Heart right ventricle (tissue), 16 donors: ENCODE measurements at regions not wholly inside any gene's neighbourhood (a gene's known extent, or its start where the extent isn't known, plus 50 kb on each side); places are given as distances from the start of the nearest gene placed in this dataset.

Experiments used
- ATAC-seq, 8 donors: fragments of 200-7000 bp; cut with Tn5 transposase; one replicate each; pipeline ENCODE4 v1.9.1; 2020; ENCODE audit warnings: mild to moderate bottlenecking in 8 of 8, moderate library complexity in 8 of 8, moderate number of reproducible peaks in 1 of 8
- DNase-seq, 2 donors: peaks; one replicate each; pipeline ENCODE4 v3.0.0-alpha.2; 2020
- H3K27ac ChIP-seq, 10 donors: fragments of 200-600 bp; sonication (generic) in 2 of 10; one replicate each; pipeline versions ENCODE4 v1.5.0 to v1.8.0; 2020 to 2022; ENCODE audit warnings: mild to moderate bottlenecking in 3 of 10
- H3K27me3 ChIP-seq, 7 donors: fragments of 200-600 bp; one replicate each; pipeline ENCODE4 v1.8.0; 2021 to 2022; ENCODE audit warnings: mild to moderate bottlenecking in 2 of 7
- H3K36me3 ChIP-seq, 9 donors: fragments of 200-600 bp; sonication (generic) in 1 of 9; one replicate each; pipeline versions ENCODE4 v1.5.0 to v1.8.0; 2020 to 2022; ENCODE audit warnings: mild to moderate bottlenecking in 2 of 9
- H3K4me1 ChIP-seq, 9 donors: fragments of 200-600 bp; sonication (generic) in 1 of 9; one replicate each; pipeline versions ENCODE4 v1.5.0 to v1.8.0; 2020 to 2022; ENCODE audit warnings: mild to moderate bottlenecking in 4 of 9
- H3K4me3 ChIP-seq, 10 donors: fragments of 200-600 bp; sonication (generic) in 2 of 10; one replicate each; pipeline versions ENCODE4 v1.5.0 to v1.8.0; 2020 to 2022; ENCODE audit warnings: mild to moderate bottlenecking in 7 of 10, moderate library complexity in 2 of 10
- H3K9me3 ChIP-seq, 11 donors: fragments of 200-600 bp in 10 of 11; sonication (generic) in 2 of 11; one replicate each; pipeline versions ENCODE4 v1.5.0 to v1.8.0; 2013 to 2022; ENCODE audit warnings: mild to moderate bottlenecking in 2 of 11, control low read depth in 1 of 11, moderate library complexity in 1 of 11
- CTCF ChIP-seq, 9 donors: fragments of 200-600 bp; sonication (generic) in 2 of 9; IDR thresholded peaks; one replicate each; pipeline versions ENCODE4 v1.5.0 to v1.8.0; 2021 to 2022; ENCODE audit warnings: antibody characterized with exemption in 9 of 9, mild to moderate bottlenecking in 5 of 9, moderate library complexity in 1 of 9
- WGBS, 2 donors: extraction: QIAGEN DNeasy Blood & Tissue Kit; methylation state at CpG; one replicate each; pipeline ENCODE4 v1.1.7; 2013; ENCODE audit warnings: inconsistent platforms in 1 of 2; 5-methylcytosine and 5-hydroxymethylcytosine counted together
- intact Hi-C, 10 donors: fragments of 100-400 bp; cut with DNase I; formaldehyde crosslinking; loops; one replicate each; pipeline versions ENCODE4 v1.11.1 to v1.14.2; 2022
- donor health status: Arrhythmogenic right ventricular cardiomyopathy.
- donor health status: ischemic (EF 13 %, LVEDD 7.1; RV severe dilation, severe dysfunction).
- donor health status: healthy with polysubstance abuse.
- donor health status: DM: no; HTN: yes; CAD: no.
- donor health status: DM: no; HTN: no; CAD: no.
- donor health status: ischemic (EF 25% LVEDD 6.9; RV normal size, moderate dysfunction).
- donor health status: ischemic (EF 25% LVEDD 5.7; RV mildly dilated, moderate dysfunction).
- donor health status: healthy.
- donor health status: DM: yes; HTN: yes; CAD: no.
- donor health status: Ischemic cardiomyopathy.
- donor health status: ischemic (EF 35%, LVEDD 5.7; RV mildly dilated, moderate dysfunction).
- donor health status: nonischemic (EF 11% LVEDD 7.7; RV severe dilation, severe dysfunction).
- donor health status: DM: yes; HTN: yes; CAD: no.
- donor health status: PGD.
- donor health status: ischemic (EF 29% LVEDD 5.4; RV normal size, mild dysfunction).
- donor health status: nonischemic (EF 23%, LVEDD 6.1; RV moderate dilation, normal function).

DNA sequence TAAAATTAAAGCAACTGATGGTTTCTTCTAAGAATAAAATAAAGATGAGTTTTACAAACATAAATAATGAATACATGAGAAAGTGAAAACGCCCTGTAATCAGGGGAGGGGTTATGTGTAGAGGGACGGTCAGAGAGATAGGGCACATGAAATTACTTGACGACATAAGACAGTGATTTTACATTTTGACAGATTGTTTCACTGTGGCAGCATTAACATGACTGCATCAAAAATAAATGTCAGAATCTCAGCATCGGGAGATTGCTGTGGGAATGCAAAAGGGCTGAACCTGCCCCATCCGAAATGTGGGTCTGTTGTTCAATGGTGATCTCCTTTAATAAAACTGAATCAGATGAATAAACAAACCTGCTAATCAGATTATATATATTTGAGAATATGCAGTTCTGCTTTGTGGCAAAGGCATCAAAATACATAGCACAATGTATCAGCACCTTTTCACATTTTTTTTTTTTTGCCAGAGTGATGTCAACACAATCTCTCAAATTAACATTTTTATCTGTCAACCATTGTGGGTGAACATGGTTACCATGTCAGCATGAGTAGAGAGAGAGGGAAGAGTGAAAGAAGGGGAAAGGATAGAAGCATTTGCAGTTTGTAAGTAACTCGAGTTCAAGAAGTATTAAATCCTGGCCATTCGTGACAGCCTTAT, 177.1 kb upstream of the MAN1A1 start:
- Histone ChIP-seq H3K9me3 (no peaks in the 10 kb centered on the region), H3K4me3 (no peak overlapping the region), H3K27me3 (no peaks in the 10 kb centered on the region), H3K4me1 (no peaks in the 10 kb centered on the region), H3K36me3 (no peaks in the 10 kb centered on the region), H3K27ac (no peak overlapping the region)
- TF ChIP-seq CTCF (IDR thresholded peaks at IDR 0.05): no peak
- ATAC-seq (no peak), DNase-seq (no peak)
- WGBS, 2 donors: 61 to 64% methylated on average over 7 of the region's 7 CpGs
- intact Hi-C loops: no loop called here

GRCh38 chr6:119524410-119524809, 174.8 kb upstream of the MAN1A1 start:
- Histone ChIP-seq H3K36me3 (no peaks in the 10 kb centered on the region), H3K27me3 (no peaks in the 10 kb centered on the region), H3K4me3 (no peak overlapping the region), H3K4me1 (peaks cover 0 to 3% (median 0%) of the 10 kb centered on the region in 9 donors), H3K9me3 (no peaks in the 10 kb centered on the region), H3K27ac (no peak overlapping the region)
- intact Hi-C loops: no loop called here
- no peak for DNase-seq
- no peak for ATAC-seq
- 91 to 93% methylated on average over 1 of the region's 1 CpG for WGBS, 2 donors
- no peak for TF ChIP-seq CTCF (IDR thresholded peaks at IDR 0.05)

DNA sequence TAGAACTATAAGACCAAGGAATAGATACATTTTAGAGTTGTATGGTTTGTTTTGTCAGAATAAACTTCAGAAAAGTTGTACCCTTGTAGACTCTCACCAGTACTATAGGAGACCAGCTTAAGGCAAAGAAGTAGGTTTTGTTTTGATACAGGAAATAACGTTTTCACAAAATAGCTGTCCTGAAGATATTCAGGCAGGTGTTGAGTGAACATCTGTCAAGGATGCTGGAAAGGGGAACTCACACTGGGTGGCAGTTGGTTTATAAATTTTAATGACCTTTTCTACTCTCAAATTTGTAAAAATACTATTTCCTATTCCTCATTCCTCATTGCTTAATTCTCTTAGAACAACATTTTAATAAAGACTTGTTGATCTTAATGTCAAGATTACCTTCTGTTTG, 174.0 kb upstream of the MAN1A1 start:
- WGBS, 2 donors: 32 to 41% methylated on average over 1 of the region's 1 CpG
- intact Hi-C loops: no loop called here
- Histone ChIP-seq H3K36me3 (no peaks in the 10 kb centered on the region), H3K4me3 (no peak overlapping the region), H3K9me3 (no peaks in the 10 kb centered on the region), H3K4me1 (peaks cover 0 to 3% (median 0%) of the 10 kb centered on the region in 9 donors), H3K27ac (no peak overlapping the region), H3K27me3 (no peaks in the 10 kb centered on the region)
- no peak for DNase-seq
- no peak for TF ChIP-seq CTCF (IDR thresholded peaks at IDR 0.05)
- no peak for ATAC-seq

DNA sequence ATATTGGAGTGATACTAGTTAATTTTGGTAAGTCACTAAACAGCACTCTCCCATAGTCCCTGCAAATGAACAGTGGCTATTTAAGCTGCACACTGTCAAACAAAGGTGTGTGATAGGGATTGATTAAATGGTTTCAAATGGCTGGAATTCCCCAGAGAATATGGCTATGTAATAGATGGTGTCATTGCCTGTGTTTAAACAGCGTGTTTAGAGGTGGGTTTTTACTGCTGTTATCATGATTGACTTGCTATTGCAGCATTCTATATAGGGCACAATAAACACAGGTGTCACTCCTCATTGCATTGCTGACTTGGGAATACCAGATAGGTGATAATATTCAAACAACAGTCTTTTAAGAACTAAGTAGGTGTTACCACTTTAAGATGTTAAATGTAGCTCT, 171.7 kb upstream of the MAN1A1 start:
- no peak overlapping the region for H3K27ac ChIP-seq
- no peak overlapping the region for H3K4me3 ChIP-seq
- no peak for ATAC-seq
- H3K4me1 ChIP-seq: peaks cover 0 to 3% (median 0%) of the 10 kb centered on the region in 9 donors
- intact Hi-C loops: no loop called here
- H3K27me3 ChIP-seq: no peaks in the 10 kb centered on the region
- no peak for TF ChIP-seq CTCF (IDR thresholded peaks at IDR 0.05)
- no peaks in the 10 kb centered on the region for H3K9me3 ChIP-seq
- 75 to 86% methylated on average over 1 of the region's 1 CpG for WGBS, 2 donors
- H3K36me3 ChIP-seq: no peaks in the 10 kb centered on the region
- no peak for DNase-seq
